ENCODE measurements at regions not wholly inside any gene's neighbourhood (a gene's known extent, or its start where the extent isn't known, plus 50 kb on each side); places are given as distances from the start of the nearest gene placed in this dataset.

- TF ChIP-seq CTCF (IDR thresholded peaks at IDR 0.05) = no peak
- TF ChIP-seq POLR2AphosphoS5 (IDR thresholded peaks at IDR 0.05; ENCODE audit: low read depth, low read length) = no peak
These were observed 362.7 kb upstream of the DDI1 start for GRCh38 chr11:103673773-103674172.
